ENCODE measurements at regions not wholly inside any gene's neighbourhood (a gene's known extent, or its start where the extent isn't known, plus 50 kb on each side); places are given as distances from the start of the nearest gene placed in this dataset.

- no peak for TF ChIP-seq CTCF (conservative IDR thresholded peaks at IDR 0.05)
- TF ChIP-seq EZH2 (IDR thresholded peaks at IDR 0.05; ENCODE audit: low read depth), result no peak
Observed at GRCh38 chr2:236849508-236849907, 236.2 kb upstream of the COPS8 start.
